ENCODE measurements at regions not wholly inside any gene's neighbourhood (a gene's known extent, or its start where the extent isn't known, plus 50 kb on each side); places are given as distances from the start of the nearest gene placed in this dataset.

DNA sequence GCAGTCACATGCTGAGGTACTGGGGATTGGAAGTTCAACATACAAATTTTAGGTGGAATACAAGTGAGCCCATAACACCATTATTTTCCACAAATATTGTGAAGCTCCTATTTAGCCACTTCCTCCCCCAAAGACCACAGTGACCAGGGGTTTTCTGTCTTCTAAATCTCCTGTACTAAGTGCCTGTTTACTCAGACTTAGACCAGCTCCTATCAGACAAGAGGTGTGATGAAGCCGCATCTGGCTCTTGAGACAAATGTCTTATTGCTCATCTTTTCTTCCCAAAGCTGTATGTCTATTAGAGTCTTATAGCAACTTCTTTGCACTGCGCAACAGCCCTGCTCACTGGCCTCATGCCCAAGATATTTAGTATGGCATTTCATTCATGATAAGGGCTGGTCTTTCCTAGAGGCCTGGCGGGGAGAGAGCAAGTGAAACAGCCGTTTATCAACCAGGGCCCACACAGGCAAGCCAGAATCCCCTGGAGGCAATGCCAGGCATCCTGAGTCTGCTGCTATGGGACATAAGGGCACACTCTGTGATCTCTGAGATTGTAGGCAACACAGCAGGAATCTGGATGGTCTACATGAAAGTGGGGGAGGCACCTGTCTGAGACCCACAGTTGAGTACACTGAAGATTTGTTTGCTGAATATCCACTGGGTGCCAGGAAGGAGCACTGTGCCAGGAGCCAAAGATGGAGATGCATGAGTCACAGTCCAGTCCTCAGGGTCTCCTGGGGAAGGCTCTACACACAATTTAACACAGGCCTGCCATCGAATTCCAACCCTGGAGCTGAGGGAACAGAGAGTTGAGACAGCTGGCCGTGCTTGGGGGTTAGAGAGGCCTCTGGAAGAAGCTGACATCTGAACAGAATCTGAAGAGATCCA, 78.5 kb upstream of the NCAM1 start:
- Mint-ChIP-seq H3K27ac (no peak overlapping the region), H3K27me3 (peaks cover 1% of the 10 kb centered on the region), H3K4me3 (no peak overlapping the region), H3K9me3 (no peaks in the 10 kb centered on the region), H3K4me1 (peaks cover 0 to 2% (median 0%) of the 10 kb centered on the region in 3 donors), H3K36me3 (no peaks in the 10 kb centered on the region)

DNA sequence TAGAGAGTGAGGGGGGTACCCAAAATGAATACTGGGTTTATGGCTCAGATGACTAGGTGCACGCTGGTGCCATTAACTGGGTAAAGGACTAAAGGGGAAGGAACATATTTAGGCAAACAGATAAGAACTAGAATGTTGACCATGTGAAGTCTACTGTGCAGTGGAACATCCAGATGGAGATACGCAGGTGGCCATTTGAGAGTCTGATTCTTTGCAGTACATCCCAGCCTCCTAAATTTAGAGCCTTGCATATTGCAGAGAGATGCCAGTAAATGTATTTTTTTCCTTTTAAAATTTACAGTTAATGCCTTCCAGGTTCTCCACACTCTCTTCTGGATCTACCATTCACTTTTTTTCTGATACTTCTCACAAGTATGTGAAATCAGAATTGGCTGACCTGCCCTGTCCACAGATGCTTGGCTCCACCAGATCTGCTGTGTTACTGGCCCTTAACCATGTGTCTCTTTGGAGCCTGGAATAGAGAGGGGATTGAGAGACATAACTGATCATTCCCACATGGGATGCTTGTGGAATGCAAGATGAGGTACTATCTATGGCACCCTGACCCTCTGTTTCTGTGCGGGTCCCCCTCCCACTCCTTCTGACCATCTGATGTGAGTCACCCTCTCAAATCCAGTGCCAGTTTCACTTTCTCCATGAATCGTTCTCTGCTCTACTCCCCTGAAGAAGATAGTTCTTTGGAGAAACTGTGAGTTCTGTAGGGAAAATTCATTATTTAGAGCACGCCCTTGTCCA, 77.0 kb upstream of the NCAM1 start:
- Mint-ChIP-seq H3K27me3 (no peaks in the 10 kb centered on the region), H3K4me1 (peaks cover 0 to 2% (median 0%) of the 10 kb centered on the region in 3 donors), H3K9me3 (no peaks in the 10 kb centered on the region), H3K27ac (no peak overlapping the region), H3K4me3 (no peak overlapping the region), H3K36me3 (no peaks in the 10 kb centered on the region)

DNA sequence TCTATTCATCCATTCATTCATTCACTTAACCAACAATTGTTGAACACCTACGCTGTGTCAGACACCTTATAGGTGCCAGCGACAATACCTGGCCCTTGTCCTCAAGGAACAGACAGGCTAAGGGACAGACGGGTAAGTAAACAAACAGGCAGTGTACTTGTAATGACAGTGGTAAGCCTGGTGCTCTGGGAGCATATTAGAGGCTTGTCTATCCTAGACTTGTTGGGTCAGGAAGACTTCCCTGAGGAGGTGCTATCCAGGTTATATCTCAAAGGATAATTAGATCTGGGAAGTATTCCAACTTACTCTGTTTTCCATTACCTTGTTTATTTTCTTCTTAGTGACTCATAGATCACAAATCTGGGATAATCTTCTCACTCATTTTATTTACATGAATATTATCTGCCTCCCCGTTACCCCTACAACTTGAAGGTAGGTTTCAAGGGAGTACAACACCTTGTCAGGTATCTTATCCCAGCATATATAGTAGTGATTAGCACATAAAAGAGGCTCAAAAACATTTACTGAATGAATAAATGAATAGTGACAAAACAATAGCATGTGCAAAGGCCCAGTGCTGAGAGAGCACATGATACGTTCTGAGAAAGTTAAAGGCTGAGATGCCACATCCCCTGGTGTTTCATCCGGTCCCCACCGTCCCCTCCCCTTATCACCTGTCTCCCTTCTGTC, 75.3 kb upstream of the NCAM1 start:
- Mint-ChIP-seq H3K27ac (no peak overlapping the region), H3K9me3 (no peaks in the 10 kb centered on the region), H3K4me1 (peaks cover 0 to 2% (median 0%) of the 10 kb centered on the region in 3 donors), H3K27me3 (no peaks in the 10 kb centered on the region), H3K4me3 (no peak overlapping the region), H3K36me3 (no peaks in the 10 kb centered on the region)

- no peaks in the 10 kb centered on the region for H3K36me3 Mint-ChIP-seq
- no peaks in the 10 kb centered on the region for H3K27me3 Mint-ChIP-seq
- no peaks in the 10 kb centered on the region for H3K9me3 Mint-ChIP-seq
- H3K4me1 Mint-ChIP-seq = peaks cover 0 to 2% (median 0%) of the 10 kb centered on the region in 3 donors
- no peak overlapping the region for H3K4me3 Mint-ChIP-seq
- H3K27ac Mint-ChIP-seq = no peak overlapping the region
These were observed 74.5 kb upstream of the NCAM1 start for GRCh38 chr11:112886434-112887370.

DNA sequence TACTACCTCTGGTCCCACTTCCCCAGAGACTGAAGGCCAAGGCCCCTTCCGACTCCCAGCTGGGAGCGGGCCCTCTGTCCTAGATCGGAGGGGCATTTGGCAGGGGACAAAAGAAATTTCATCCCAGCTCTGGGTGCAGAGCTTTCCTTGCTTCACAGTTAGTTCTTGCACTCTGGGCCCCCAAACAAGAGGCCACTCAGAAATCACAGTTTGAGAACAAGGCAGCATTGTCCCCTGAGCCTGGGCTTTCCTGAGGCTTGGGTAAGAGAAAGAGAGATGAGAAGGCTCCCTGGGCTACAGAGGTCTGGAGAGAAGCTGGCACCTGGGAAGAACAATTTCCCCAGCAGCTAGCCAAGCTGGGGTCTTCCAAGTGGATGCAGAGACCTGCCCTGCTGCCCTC, 71.8 kb upstream of the NCAM1 start:
- Mint-ChIP-seq H3K27ac (no peak overlapping the region), H3K4me1 (peaks cover 0 to 2% (median 0%) of the 10 kb centered on the region in 3 donors), H3K27me3 (no peaks in the 10 kb centered on the region), H3K36me3 (no peaks in the 10 kb centered on the region), H3K4me3 (no peak overlapping the region), H3K9me3 (peaks cover 0 to under 1% (median 0%) of the 10 kb centered on the region in 3 donors)

DNA sequence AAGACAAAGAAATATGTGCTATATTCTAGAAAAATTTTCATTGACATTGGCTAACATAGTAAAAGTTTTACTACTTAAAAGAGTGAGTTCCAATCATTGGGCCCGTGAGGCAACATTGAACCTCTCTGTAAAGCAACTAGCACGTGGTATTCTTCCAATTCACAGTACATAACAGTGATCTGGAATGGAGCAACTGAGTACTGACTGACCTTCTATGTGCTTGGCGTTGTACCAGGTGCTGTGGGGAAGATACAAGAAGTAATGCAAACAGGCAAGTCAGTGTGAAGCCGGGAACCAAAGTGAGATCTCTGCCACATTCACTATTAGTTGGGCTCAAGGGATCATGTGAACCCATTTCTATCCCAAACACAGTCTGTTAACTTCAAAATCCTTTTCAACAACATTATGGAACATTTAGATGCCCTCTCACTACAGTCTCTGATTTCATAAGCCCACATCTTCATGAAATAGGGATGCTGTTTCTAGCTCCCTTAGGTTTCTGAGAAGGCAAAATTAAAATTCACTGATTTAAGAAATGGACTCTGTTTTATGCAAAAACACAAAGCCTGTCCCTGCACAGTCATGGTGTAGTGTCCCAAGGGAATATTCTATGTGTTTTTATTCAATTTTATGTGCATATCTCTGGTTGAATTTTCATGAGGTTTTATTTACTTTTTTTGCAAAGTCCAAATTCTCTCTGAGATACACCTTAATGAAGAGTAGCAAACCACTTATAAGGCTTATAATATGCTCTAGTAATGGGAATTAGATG, 61.8 kb upstream of the NCAM1 start:
- Mint-ChIP-seq H3K36me3 (no peaks in the 10 kb centered on the region), H3K27me3 (no peaks in the 10 kb centered on the region), H3K4me1 (peaks cover 0 to 4% (median 0%) of the 10 kb centered on the region in 3 donors), H3K9me3 (peaks cover 0 to 4% (median 0%) of the 10 kb centered on the region in 3 donors), H3K4me3 (no peak overlapping the region), H3K27ac (no peak overlapping the region)

DNA sequence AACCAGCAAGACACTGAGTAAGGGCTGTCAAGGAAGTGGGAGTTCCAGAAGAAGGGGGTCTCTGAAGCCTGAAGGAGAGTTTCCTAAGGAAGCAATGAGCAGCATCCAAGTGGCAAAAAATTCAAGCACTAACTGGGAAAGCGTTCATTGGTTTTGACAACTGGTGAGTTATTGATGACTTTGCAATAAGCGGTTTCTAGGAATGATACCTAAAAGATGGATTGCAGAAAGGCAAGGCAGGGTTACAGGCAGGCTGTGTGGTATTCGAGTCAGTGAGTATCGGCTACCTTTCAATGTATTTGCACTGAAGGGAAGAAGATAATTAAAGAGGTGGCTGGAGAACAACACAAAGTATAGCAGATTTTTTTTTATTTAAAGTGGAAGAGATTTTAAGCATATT, 59.3 kb upstream of the NCAM1 start:
- Mint-ChIP-seq H3K9me3 (peaks cover 0 to 3% (median 0%) of the 10 kb centered on the region in 3 donors), H3K4me3 (no peak overlapping the region), H3K27me3 (no peaks in the 10 kb centered on the region), H3K27ac (no peak overlapping the region), H3K4me1 (no peaks in the 10 kb centered on the region), H3K36me3 (no peaks in the 10 kb centered on the region)

- Mint-ChIP-seq H3K4me1 (no peaks in the 10 kb centered on the region), H3K9me3 (peaks cover 0 to 3% (median 0%) of the 10 kb centered on the region in 3 donors), H3K27me3 (no peaks in the 10 kb centered on the region), H3K36me3 (no peaks in the 10 kb centered on the region), H3K4me3 (no peak overlapping the region), H3K27ac (no peak overlapping the region)
These were observed 58.7 kb upstream of the NCAM1 start for GRCh38 chr11:112902361-112903011.

DNA sequence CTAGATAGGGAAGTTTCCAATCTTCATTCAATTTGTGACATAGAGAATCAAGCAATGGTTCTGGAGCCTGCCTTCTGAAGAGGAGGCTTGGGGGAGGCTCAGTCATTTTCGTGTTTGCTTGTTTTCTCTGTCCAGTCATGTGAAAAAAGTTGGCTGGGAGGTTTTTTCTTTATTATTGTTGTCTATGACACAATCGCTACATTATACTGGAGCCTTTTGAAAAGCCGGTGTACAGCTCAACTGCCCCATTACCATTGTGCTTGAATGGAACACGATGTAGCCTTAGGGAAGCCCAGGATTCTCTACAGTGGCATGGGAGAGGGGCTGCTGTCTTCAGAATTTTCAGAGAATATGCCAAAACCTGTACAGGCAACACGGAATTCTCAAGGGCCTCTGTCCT, 57.9 kb upstream of the NCAM1 start:
- Mint-ChIP-seq H3K36me3 (no peaks in the 10 kb centered on the region), H3K4me3 (no peak overlapping the region), H3K27me3 (no peaks in the 10 kb centered on the region), H3K4me1 (no peaks in the 10 kb centered on the region), H3K9me3 (peaks cover 0 to 3% (median 0%) of the 10 kb centered on the region in 3 donors), H3K27ac (no peak overlapping the region)

- Mint-ChIP-seq H3K27ac (no peak overlapping the region), H3K36me3 (peaks cover 2% of the 10 kb centered on the region), H3K4me1 (no peaks in the 10 kb centered on the region), H3K27me3 (peaks cover 3% of the 10 kb centered on the region), H3K9me3 (peaks cover 0 to 7% (median 1%) of the 10 kb centered on the region in 3 donors), H3K4me3 (no peak overlapping the region)
These were observed 50.1 kb upstream of the NCAM1 start for GRCh38 chr11:112911124-112911523.

All from IgD-negative memory B cell (primary cell).